ENCODE measurements at regions not wholly inside any gene's neighbourhood (a gene's known extent, or its start where the extent isn't known, plus 50 kb on each side); places are given as distances from the start of the nearest gene placed in this dataset.

DNA sequence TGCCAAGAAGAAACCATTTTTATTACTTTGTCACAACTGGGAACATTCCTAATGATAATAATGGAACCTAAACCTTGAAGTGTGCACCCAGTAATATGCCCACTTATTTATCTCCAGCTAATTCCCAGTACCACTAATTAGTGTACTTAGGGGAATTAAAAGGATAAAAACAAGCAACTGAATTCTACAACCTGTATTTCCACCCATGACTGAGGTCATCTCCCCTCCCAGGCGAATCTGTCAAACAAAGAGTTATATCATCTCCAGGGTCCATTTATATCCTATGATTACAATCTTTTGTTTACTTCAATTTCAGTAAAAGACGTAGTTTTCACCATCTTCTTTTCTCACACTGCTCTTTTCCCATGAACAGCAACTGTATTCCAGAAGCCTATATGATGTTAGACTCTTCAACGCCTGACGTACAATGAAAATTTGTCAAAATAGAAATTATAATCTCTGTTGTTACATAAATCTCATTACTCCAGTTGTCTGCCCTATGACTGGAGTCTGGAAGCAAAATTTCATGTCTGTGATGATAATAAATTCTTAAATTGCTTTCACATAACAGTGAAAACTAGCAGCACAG lies 177.6 kb downstream of the GOLIM4 start:
- H2BK5ac ChIP-seq (ENCODE audit: low read depth, low read length, poor library complexity, severe bottlenecking), result no peak overlapping the region
- H3K23ac ChIP-seq (ENCODE audit: low read depth, low read length), result no peak overlapping the region
- DNase-seq, result no peak
- no peak overlapping the region for H4K8ac ChIP-seq (ENCODE audit: low read depth in 2 of 2, low read length in 2 of 2)
- no peak overlapping the region for H3K4ac ChIP-seq (ENCODE audit: low read depth, low read length)
- no peak overlapping the region for H2AK5ac ChIP-seq (ENCODE audit: low read depth, low read length)
- no peak overlapping the region for H4K5ac ChIP-seq (ENCODE audit: low read depth, low read length)
- no peaks in the 10 kb centered on the region for H3K79me1 ChIP-seq (ENCODE audit: low read depth in 1 of 2, low read length in 2 of 2)
- H4K20me1 ChIP-seq (ENCODE audit: insufficient read depth, low read length), result no peaks in the 10 kb centered on the region
- no peaks in the 10 kb centered on the region for H3K9me1 ChIP-seq (ENCODE audit: insufficient read depth, low read length)
- H2AK9ac ChIP-seq (replicated peaks; ENCODE audit: low read depth, low read length, poor library complexity), result no peak overlapping the region
- H3K9me3 ChIP-seq (ENCODE audit: control insufficient read depth, insufficient read depth, low read length), result no peaks in the 10 kb centered on the region
- no peak overlapping the region for H3K18ac ChIP-seq (ENCODE audit: low read depth, low read length)
- CTCF ChIA-PET, result interaction anchor here (1.4 kb wide), 1 partner anchor 122 kb away, joined by 3 read pairs; no protein-coding TSS in a partner anchor
- no peaks in the 10 kb centered on the region for H3K4me1 ChIP-seq (ENCODE audit: control insufficient read depth, insufficient read depth, low read length)
- no peaks in the 10 kb centered on the region for H3K36me3 ChIP-seq (ENCODE audit: control insufficient read depth, insufficient read depth, low read length)
- H3K27ac ChIP-seq (ENCODE audit: insufficient read depth, low read length), result no peak overlapping the region
- H2BK20ac ChIP-seq (ENCODE audit: low read depth, low read length), result no peak overlapping the region
- H2AFZ ChIP-seq (replicated peaks; ENCODE audit: low read length, poor library complexity), result no peak overlapping the region
- H3K56ac ChIP-seq (ENCODE audit: extremely low read depth, insufficient read depth, low read length), result no peak overlapping the region
- dilution Hi-C loops (cut with HindIII; ENCODE audit: low sequenced_read_pairs, unreplicated experiment), result no loop called here
- no peak overlapping the region for H3K4me2 ChIP-seq (ENCODE audit: low read depth, low read length)
- no peak overlapping the region for H3K9ac ChIP-seq (ENCODE audit: low read depth, low read length)
- POLR2A ChIA-PET (ENCODE audit: unreplicated experiment), result no interaction called here
- H3K27me3 ChIP-seq (ENCODE audit: control insufficient read depth, insufficient read depth, low read length), result no peaks in the 10 kb centered on the region; the same call in 1 of the 2 replicates
- intact Hi-C loops (cut with micrococcal nuclease), result no loop called here
- ATAC-seq (ENCODE audit: low read depth), result no peak
- BruUV-seq (replicated peaks), result no TSS peak
- no peak overlapping the region for H3K14ac ChIP-seq (replicated peaks; ENCODE audit: low read depth, low read length)
- no peak overlapping the region for H3K4me3 ChIP-seq (ENCODE audit: insufficient read depth, low read depth, low read length)
- H4K91ac ChIP-seq (ENCODE audit: insufficient read depth, low read depth, low read length), result no peak overlapping the region
- in situ Hi-C loops (cut with MboI; ENCODE audit: low sequenced_read_pairs), result no loop called here
- TF ChIP-seq BHLHE40 (IDR thresholded peaks at IDR 0.05; ENCODE audit: low read depth, low read length), result no peak
- no peak for TF ChIP-seq RFX5 (IDR thresholded peaks at IDR 0.05; ENCODE audit: low read depth, low read length)
- no peak for TF ChIP-seq POLR2A (IDR thresholded peaks at IDR 0.05; ENCODE audit: low read depth, low read length)
- TF ChIP-seq, protein P1, sequence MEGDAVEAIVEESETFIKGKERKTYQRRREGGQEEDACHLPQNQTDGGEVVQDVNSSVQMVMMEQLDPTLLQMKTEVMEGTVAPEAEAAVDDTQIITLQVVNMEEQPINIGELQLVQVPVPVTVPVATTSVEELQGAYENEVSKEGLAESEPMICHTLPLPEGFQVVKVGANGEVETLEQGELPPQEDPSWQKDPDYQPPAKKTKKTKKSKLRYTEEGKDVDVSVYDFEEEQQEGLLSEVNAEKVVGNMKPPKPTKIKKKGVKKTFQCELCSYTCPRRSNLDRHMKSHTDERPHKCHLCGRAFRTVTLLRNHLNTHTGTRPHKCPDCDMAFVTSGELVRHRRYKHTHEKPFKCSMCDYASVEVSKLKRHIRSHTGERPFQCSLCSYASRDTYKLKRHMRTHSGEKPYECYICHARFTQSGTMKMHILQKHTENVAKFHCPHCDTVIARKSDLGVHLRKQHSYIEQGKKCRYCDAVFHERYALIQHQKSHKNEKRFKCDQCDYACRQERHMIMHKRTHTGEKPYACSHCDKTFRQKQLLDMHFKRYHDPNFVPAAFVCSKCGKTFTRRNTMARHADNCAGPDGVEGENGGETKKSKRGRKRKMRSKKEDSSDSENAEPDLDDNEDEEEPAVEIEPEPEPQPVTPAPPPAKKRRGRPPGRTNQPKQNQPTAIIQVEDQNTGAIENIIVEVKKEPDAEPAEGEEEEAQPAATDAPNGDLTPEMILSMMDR (conservative IDR thresholded peaks at IDR 0.05; ENCODE audit: low read depth, low read length), result no peak
- no peak for TF ChIP-seq MAZ (IDR thresholded peaks at IDR 0.05; ENCODE audit: borderline replicate concordance, low read depth, low read length)
- TF ChIP-seq FOS (IDR thresholded peaks at IDR 0.05; ENCODE audit: low read depth, low read length), result no peak
- no peak for TF ChIP-seq CEBPB (IDR thresholded peaks at IDR 0.05; ENCODE audit: low read depth, low read length)
- no peak for TF ChIP-seq CHD1 (IDR thresholded peaks at IDR 0.05; ENCODE audit: low read depth, low read length)
- no peak for TF ChIP-seq MAFK (IDR thresholded peaks at IDR 0.05; ENCODE audit: low read depth, low read length)
- TF ChIP-seq, protein P2, sequence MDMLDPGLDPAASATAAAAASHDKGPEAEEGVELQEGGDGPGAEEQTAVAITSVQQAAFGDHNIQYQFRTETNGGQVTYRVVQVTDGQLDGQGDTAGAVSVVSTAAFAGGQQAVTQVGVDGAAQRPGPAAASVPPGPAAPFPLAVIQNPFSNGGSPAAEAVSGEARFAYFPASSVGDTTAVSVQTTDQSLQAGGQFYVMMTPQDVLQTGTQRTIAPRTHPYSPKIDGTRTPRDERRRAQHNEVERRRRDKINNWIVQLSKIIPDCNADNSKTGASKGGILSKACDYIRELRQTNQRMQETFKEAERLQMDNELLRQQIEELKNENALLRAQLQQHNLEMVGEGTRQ (IDR thresholded peaks at IDR 0.05; ENCODE audit: low read depth, low read length), result no peak
- no peak for TF ChIP-seq RAD21 (IDR thresholded peaks at IDR 0.05; ENCODE audit: low read length)
- TF ChIP-seq NFE2L2 (IDR thresholded peaks at IDR 0.05; ENCODE audit: low read depth, low read length), result no peak
- TF ChIP-seq SMC3 (IDR thresholded peaks at IDR 0.05; ENCODE audit: low read depth, low read length), result no peak
- no peak for TF ChIP-seq MXI1 (IDR thresholded peaks at IDR 0.05; ENCODE audit: borderline replicate concordance, low read depth, low read length)
- no peak for TF ChIP-seq RCOR1 (IDR thresholded peaks at IDR 0.05; ENCODE audit: insufficient replicate concordance, low read length)
- TF ChIP-seq, protein P3, sequence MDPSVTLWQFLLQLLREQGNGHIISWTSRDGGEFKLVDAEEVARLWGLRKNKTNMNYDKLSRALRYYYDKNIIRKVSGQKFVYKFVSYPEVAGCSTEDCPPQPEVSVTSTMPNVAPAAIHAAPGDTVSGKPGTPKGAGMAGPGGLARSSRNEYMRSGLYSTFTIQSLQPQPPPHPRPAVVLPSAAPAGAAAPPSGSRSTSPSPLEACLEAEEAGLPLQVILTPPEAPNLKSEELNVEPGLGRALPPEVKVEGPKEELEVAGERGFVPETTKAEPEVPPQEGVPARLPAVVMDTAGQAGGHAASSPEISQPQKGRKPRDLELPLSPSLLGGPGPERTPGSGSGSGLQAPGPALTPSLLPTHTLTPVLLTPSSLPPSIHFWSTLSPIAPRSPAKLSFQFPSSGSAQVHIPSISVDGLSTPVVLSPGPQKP (IDR thresholded peaks at IDR 0.05; ENCODE audit: borderline replicate concordance, low read depth, low read length), result no peak
- no peak overlapping the region for H2BK120ac ChIP-seq (ENCODE audit: low read depth, low read length)
- no peak overlapping the region for H2BK15ac ChIP-seq (ENCODE audit: low read depth, low read length)
- no CpG with 5 or more reads among the region's 4 CpGs for WGBS, 2 experiments (ENCODE audit: extremely low coverage in 2 of 2, insufficient read length in 1 of 2)

Data from IMR-90 (cell line).